ENCODE measurements at regions not wholly inside any gene's neighbourhood (a gene's known extent, or its start where the extent isn't known, plus 50 kb on each side); places are given as distances from the start of the nearest gene placed in this dataset.

- Histone ChIP-seq H4K20me1 (ENCODE audit: insufficient read depth) (no peaks in the 10 kb centered on the region), H3K4me3 (no peak overlapping the region), H3F3A (ENCODE audit: insufficient read depth, low read depth) (no peaks in the 10 kb centered on the region), H3K36me3 (ENCODE audit: low read depth) (no peaks in the 10 kb centered on the region), H3K4me1 (replicated peaks; ENCODE audit: insufficient read depth) (no peaks in the 10 kb centered on the region), H3K27me3 (ENCODE audit: insufficient read depth, low read depth) (peaks cover 21% of the 10 kb centered on the region; the same call in 1 of the 2 replicates), H3K79me2 (ENCODE audit: low read depth) (no peaks in the 10 kb centered on the region), H2AFZ (no peak overlapping the region), H3K4me2 (no peak overlapping the region), H3K9me3 (ENCODE audit: insufficient read depth, low read depth) (no peaks in the 10 kb centered on the region), H3K27ac (no peak overlapping the region), H3K9me2 (ENCODE audit: insufficient read depth) (no peaks in the 10 kb centered on the region)
- no peak for DNase-seq
- intact Hi-C loops (cut with micrococcal nuclease; ENCODE audit: unreplicated experiment) = no loop called here
- CTCF ChIA-PET = no interaction called here
- POLR2A ChIA-PET (ENCODE audit: unreplicated experiment) = no interaction called here
- BruUV-seq (replicated peaks) = no TSS peak
- TF ChIP-seq, protein P1, sequence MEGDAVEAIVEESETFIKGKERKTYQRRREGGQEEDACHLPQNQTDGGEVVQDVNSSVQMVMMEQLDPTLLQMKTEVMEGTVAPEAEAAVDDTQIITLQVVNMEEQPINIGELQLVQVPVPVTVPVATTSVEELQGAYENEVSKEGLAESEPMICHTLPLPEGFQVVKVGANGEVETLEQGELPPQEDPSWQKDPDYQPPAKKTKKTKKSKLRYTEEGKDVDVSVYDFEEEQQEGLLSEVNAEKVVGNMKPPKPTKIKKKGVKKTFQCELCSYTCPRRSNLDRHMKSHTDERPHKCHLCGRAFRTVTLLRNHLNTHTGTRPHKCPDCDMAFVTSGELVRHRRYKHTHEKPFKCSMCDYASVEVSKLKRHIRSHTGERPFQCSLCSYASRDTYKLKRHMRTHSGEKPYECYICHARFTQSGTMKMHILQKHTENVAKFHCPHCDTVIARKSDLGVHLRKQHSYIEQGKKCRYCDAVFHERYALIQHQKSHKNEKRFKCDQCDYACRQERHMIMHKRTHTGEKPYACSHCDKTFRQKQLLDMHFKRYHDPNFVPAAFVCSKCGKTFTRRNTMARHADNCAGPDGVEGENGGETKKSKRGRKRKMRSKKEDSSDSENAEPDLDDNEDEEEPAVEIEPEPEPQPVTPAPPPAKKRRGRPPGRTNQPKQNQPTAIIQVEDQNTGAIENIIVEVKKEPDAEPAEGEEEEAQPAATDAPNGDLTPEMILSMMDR (conservative IDR thresholded peaks at IDR 0.05) = no peak
- TF ChIP-seq EZH2 (IDR thresholded peaks at IDR 0.05; ENCODE audit: low read depth) = no peak
Observed at GRCh38 chr14:58721723-58722122, 84.0 kb downstream of the DACT1 start.

DNA sequence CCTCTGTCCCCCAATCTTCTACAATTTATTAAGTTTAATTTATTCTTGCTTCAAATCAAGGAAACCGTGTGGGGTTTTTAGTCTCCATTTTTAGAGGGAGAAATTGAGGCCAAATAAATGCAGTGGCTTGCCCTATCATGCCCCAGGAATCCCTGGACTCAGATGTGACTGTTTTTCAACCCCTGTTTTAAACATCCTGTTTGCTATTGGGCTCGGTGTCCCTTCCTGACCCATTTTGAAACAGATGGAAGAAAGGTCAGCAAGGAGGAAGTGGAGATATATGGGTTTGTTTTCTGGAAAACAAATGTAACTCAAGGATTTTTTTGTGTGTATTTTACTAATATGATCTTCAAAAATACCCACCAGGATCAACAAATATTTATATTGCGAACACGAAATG is 84.7 kb downstream of the DACT1 start:
- Histone ChIP-seq H3K27me3 (ENCODE audit: insufficient read depth, low read depth) (peaks cover 21% of the 10 kb centered on the region; the same call in 1 of the 2 replicates), H4K20me1 (ENCODE audit: insufficient read depth) (no peaks in the 10 kb centered on the region), H3K4me3 (no peak overlapping the region), H3K4me1 (replicated peaks; ENCODE audit: insufficient read depth) (no peaks in the 10 kb centered on the region), H3K79me2 (ENCODE audit: low read depth) (no peaks in the 10 kb centered on the region), H3K4me2 (no peak overlapping the region), H3K36me3 (ENCODE audit: low read depth) (no peaks in the 10 kb centered on the region), H3K9me2 (ENCODE audit: insufficient read depth) (no peaks in the 10 kb centered on the region), H3K27ac (no peak overlapping the region), H3F3A (ENCODE audit: insufficient read depth, low read depth) (no peaks in the 10 kb centered on the region), H2AFZ (no peak overlapping the region), H3K9me3 (ENCODE audit: insufficient read depth, low read depth) (no peaks in the 10 kb centered on the region)
- DNase-seq = no peak
- no TSS peak for BruUV-seq (replicated peaks)
- intact Hi-C loops (cut with micrococcal nuclease; ENCODE audit: unreplicated experiment) = no loop called here
- ChIA-PET POLR2A (ENCODE audit: unreplicated experiment) (no interaction called here), CTCF (no interaction called here)
- TF ChIP-seq, protein P1 (conservative IDR thresholded peaks at IDR 0.05) = no peak
- no peak for TF ChIP-seq EZH2 (IDR thresholded peaks at IDR 0.05; ENCODE audit: low read depth)

DNA sequence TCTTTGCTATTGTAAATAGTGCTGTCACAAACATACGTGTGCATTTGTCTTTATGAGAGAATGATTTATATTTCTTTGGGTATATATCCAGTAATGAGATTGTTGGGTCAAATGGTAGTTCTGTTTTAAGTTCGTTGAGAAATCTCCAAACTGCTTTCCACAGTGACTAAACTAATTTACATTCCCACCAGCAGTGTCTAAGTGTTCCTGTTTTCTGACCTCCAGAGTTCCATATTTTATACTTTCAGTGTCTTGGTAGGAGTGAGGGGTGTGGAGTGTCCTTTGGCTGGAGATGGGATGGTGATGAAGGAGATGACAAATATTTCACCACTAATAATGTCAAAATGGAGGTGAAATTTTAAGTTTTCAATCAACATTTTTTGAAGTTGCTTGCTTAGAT is 86.4 kb downstream of the DACT1 start:
- CTCF ChIA-PET = no interaction called here

More for the DNA sequence above, 86.4 kb downstream of the DACT1 start:
- Histone ChIP-seq H3K27me3 (ENCODE audit: insufficient read depth, low read depth) (peaks cover 21% of the 10 kb centered on the region; the same call in 1 of the 2 replicates), H3K4me1 (replicated peaks; ENCODE audit: insufficient read depth) (no peaks in the 10 kb centered on the region), H3K27ac (no peak overlapping the region), H3K36me3 (ENCODE audit: low read depth) (no peaks in the 10 kb centered on the region), H3K4me2 (no peak overlapping the region), H3K79me2 (ENCODE audit: low read depth) (no peaks in the 10 kb centered on the region), H4K20me1 (ENCODE audit: insufficient read depth) (no peaks in the 10 kb centered on the region), H3K9me2 (ENCODE audit: insufficient read depth) (no peaks in the 10 kb centered on the region), H3F3A (ENCODE audit: insufficient read depth, low read depth) (no peaks in the 10 kb centered on the region), H3K4me3 (no peak overlapping the region), H3K9me3 (ENCODE audit: insufficient read depth, low read depth) (no peaks in the 10 kb centered on the region), H2AFZ (no peak overlapping the region)
- TF ChIP-seq, protein P1 (conservative IDR thresholded peaks at IDR 0.05) = no peak
- no peak for TF ChIP-seq EZH2 (IDR thresholded peaks at IDR 0.05; ENCODE audit: low read depth)
- POLR2A ChIA-PET (ENCODE audit: unreplicated experiment) = no interaction called here
- intact Hi-C loops (cut with micrococcal nuclease; ENCODE audit: unreplicated experiment) = no loop called here
- BruUV-seq (replicated peaks) = no TSS peak
- DNase-seq = no peak
